Stimulated activated naive CD8-positive, alpha-beta T cell treated with anti-CD3 and anti-CD28 coated beads, Interleukin-15, Interleukin-2, amounts not matched to agents 100 U/mL and 50 U/mL, for 24 hours (primary cell): ENCODE measurements at regions not wholly inside any gene's neighbourhood (a gene's known extent, or its start where the extent isn't known, plus 50 kb on each side); places are given as distances from the start of the nearest gene placed in this dataset.

Experiments
- ATAC-seq: fragments of 150-1000 bp; cut with Tn5 transposase; one replicate; pipeline ENCODE4 v1.10.0; 2021
- DNase-seq: peaks from one replicate; pipeline ENCODE4 v3.0.0; 2021

DNA sequence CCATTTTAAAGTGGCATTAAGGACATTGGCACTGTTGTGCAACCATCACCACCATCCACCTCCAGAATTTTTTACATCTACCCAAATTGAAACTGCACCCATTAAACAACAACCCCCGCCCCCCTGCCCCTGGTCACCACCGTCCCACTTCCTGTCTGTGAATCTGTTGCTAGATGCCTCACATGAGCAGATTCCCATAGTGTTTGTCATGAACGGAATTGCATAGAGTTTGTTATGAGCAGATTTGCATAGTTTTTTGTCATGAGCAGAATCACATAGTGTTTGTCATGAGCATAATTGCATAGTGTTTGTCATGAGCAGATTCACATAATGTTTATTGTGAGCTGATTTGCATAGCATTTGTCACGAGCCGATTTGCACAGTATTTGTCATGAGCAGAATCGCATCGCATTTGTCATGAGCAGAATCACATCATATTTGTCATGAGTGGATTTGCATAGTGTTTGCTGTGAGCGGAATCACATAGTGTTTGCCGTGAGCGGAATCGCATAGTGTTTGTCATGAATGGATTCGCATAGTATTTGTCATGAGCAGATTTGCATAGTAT lies 54.0 kb upstream of the GTF3A start:
- no peak for DNase-seq
- no peak for ATAC-seq

- no peak for ATAC-seq
- DNase-seq, result no peak
Observed at GRCh38 chr13:27371932-27372331, 52.5 kb upstream of the GTF3A start.

- ATAC-seq (no peak), DNase-seq (no peak)
Observed at GRCh38 chr13:27372896-27373295, 51.5 kb upstream of the GTF3A start.

- no peak for DNase-seq
- no peak for ATAC-seq
Observed at GRCh38 chr13:27374126-27374613, 50.2 kb upstream of the GTF3A start.
